ENCODE measurements at regions not wholly inside any gene's neighbourhood (a gene's known extent, or its start where the extent isn't known, plus 50 kb on each side); places are given as distances from the start of the nearest gene placed in this dataset.

DNA sequence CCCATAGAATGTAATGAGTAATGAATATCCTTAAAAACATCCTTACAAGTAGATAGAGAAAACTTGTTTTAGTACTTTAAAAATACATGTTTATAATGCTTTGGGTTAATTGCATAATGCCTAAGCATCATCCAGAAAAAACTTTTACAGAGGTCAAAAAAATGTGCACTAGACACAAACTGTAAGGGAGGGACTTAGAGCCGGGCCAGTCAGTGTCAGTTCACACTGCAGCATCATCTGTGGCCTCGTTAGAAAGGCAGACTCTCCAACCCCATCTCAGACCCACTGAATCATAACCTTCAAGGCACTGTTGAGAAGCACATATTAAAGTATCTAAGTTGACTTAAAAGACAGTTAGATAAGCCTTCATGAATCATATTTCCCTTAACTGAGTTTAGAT lies 230.1 kb upstream of the PRPS1L1 start:
- peaks cover 0 to 6% (median 5%) of the 10 kb centered on the region in 3 donors for H3K9me3 ChIP-seq (ENCODE audit: control insufficient read depth in 2 of 3, insufficient read depth in 1 of 3, low read length in 3 of 3)
- H3K9ac ChIP-seq (ENCODE audit: low read length in 3 of 3): no peak overlapping the region
- TF ChIP-seq CTCF (IDR thresholded peaks at IDR 0.05; ENCODE audit: borderline replicate concordance, extremely low read depth, insufficient read depth): no peak
- intact Hi-C loops (cut with DNase I): no loop called here
- DNase-seq (peak in 1 of 5 donors; percentile 36), FAIRE-seq (no peak)
- no peak overlapping the region for H3K27ac ChIP-seq (ENCODE audit: low read depth in 2 of 2, low read length in 2 of 2)
- no peaks in the 10 kb centered on the region for H3K36me3 ChIP-seq (ENCODE audit: control insufficient read depth in 2 of 3, insufficient read depth in 3 of 3, low read length in 3 of 3)
- H3K4me1 ChIP-seq (ENCODE audit: control insufficient read depth in 2 of 3, insufficient read depth in 2 of 3, low read depth in 1 of 3, low read length in 3 of 3): no peaks in the 10 kb centered on the region
- H3K4me3 ChIP-seq (ENCODE audit: low read length in 3 of 3): no peak overlapping the region
- H3K27me3 ChIP-seq (ENCODE audit: control insufficient read depth, insufficient read depth, low read length): no peaks in the 10 kb centered on the region

- Histone ChIP-seq H3K27ac (ENCODE audit: low read depth in 2 of 2, low read length in 2 of 2) (no peak overlapping the region), H3K9me3 (ENCODE audit: control insufficient read depth in 2 of 3, insufficient read depth in 1 of 3, low read length in 3 of 3) (peaks cover 0 to 6% (median 0%) of the 10 kb centered on the region in 3 donors), H3K27me3 (ENCODE audit: control insufficient read depth, insufficient read depth, low read length) (no peaks in the 10 kb centered on the region), H3K9ac (ENCODE audit: low read length in 3 of 3) (no peak overlapping the region), H3K36me3 (ENCODE audit: control insufficient read depth in 2 of 3, insufficient read depth in 3 of 3, low read length in 3 of 3) (no peaks in the 10 kb centered on the region), H3K4me1 (ENCODE audit: control insufficient read depth in 2 of 3, insufficient read depth in 2 of 3, low read depth in 1 of 3, low read length in 3 of 3) (no peaks in the 10 kb centered on the region), H3K4me3 (ENCODE audit: low read length in 3 of 3) (no peak overlapping the region)
- FAIRE-seq (no peak), DNase-seq (peak in 2 of 5 donors; percentile 20 to 43)
- intact Hi-C loops (cut with DNase I): no loop called here
- TF ChIP-seq CTCF (IDR thresholded peaks at IDR 0.05; ENCODE audit: borderline replicate concordance, extremely low read depth, insufficient read depth): no peak
Observed at GRCh38 chr7:18262058-18262457, 233.5 kb upstream of the HDAC9 start.

DNA sequence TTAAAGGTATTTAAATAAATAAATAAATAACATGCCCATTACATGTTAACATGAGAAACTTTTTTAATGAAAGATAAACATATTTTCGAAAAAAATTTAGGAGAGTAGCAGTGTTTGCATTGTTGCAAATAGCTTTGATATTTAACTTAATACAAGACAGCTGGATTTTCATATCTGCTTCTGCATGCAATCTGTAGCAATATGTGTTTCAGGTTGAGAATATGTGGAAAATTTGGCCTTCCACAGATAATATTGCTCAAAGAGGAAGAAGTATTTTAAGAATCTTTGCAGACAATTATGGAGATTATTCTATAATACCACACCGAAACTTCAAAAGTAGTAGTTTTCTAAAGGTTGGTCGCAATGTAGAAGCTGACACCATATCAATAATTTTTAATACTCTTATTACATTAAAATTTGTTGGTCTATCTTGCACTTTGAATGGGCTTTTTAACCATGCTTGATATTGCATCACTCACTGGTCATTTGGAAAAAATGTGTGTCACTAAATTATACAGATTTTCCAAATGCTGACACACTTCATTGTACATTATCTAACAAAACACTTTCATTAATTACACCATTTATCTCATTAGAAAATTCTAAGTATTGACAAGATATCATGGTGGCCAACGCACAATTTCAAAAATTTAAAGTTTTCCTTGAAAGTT lies 229.8 kb upstream of the HDAC9 start:
- DNase-seq (no peak), FAIRE-seq (no peak)
- Histone ChIP-seq H3K9ac (ENCODE audit: low read length in 3 of 3) (no peak overlapping the region), H3K9me3 (ENCODE audit: control insufficient read depth in 2 of 3, insufficient read depth in 1 of 3, low read length in 3 of 3) (peaks cover 0 to 6% (median 0%) of the 10 kb centered on the region in 3 donors), H3K27me3 (ENCODE audit: control insufficient read depth, insufficient read depth, low read length) (no peaks in the 10 kb centered on the region), H3K27ac (ENCODE audit: low read depth in 2 of 2, low read length in 2 of 2) (no peak overlapping the region), H3K4me3 (ENCODE audit: low read length in 3 of 3) (no peak overlapping the region), H3K4me1 (ENCODE audit: control insufficient read depth in 2 of 3, insufficient read depth in 2 of 3, low read depth in 1 of 3, low read length in 3 of 3) (no peaks in the 10 kb centered on the region), H3K36me3 (ENCODE audit: control insufficient read depth in 2 of 3, insufficient read depth in 3 of 3, low read length in 3 of 3) (no peaks in the 10 kb centered on the region)
- intact Hi-C loops (cut with DNase I): no loop called here
- no peak for TF ChIP-seq CTCF (IDR thresholded peaks at IDR 0.05; ENCODE audit: borderline replicate concordance, extremely low read depth, insufficient read depth)

DNA sequence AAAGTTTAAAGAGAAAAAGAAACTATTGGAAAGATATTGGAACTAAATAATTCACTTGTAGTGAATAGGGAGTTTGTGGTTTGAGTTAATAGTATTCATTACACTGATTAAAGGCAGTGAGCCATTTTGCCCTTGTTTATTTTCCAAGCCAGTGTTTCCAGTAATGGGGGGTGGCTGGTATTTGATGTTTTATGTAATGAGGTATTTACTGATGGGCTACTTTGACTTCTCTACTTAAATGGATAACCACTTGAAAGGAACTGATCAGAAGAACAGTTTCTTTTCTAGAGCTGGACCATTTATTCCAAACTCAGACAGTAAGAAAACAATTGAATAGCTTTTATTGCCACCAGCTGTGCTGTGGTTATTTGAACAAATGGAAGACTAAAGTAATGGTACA lies 227.0 kb upstream of the HDAC9 start:
- no peaks in the 10 kb centered on the region for H3K9me3 ChIP-seq (ENCODE audit: control insufficient read depth in 2 of 3, insufficient read depth in 1 of 3, low read length in 3 of 3)
- no peaks in the 10 kb centered on the region for H3K36me3 ChIP-seq (ENCODE audit: control insufficient read depth in 2 of 3, insufficient read depth in 3 of 3, low read length in 3 of 3)
- no peak overlapping the region for H3K9ac ChIP-seq (ENCODE audit: low read length in 3 of 3)
- DNase-seq (peak in 1 of 5 donors; percentile 23), FAIRE-seq (no peak)
- no peak for TF ChIP-seq CTCF (IDR thresholded peaks at IDR 0.05; ENCODE audit: borderline replicate concordance, extremely low read depth, insufficient read depth)
- H3K27ac ChIP-seq (ENCODE audit: low read depth in 2 of 2, low read length in 2 of 2): no peak overlapping the region
- intact Hi-C loops (cut with DNase I): no loop called here
- H3K4me3 ChIP-seq (ENCODE audit: low read length in 3 of 3): no peak overlapping the region
- no peaks in the 10 kb centered on the region for H3K4me1 ChIP-seq (ENCODE audit: control insufficient read depth in 2 of 3, insufficient read depth in 2 of 3, low read depth in 1 of 3, low read length in 3 of 3)
- no peaks in the 10 kb centered on the region for H3K27me3 ChIP-seq (ENCODE audit: control insufficient read depth, insufficient read depth, low read length)

Data from kidney (tissue), 13 donors.